GM18861 (cell line): ENCODE measurements at regions not wholly inside any gene's neighbourhood (a gene's known extent, or its start where the extent isn't known, plus 50 kb on each side); places are given as distances from the start of the nearest gene placed in this dataset.

Experiments
- ATAC-seq: cut with Tn5 transposase; IDR thresholded peaks from one replicate; pipeline ENCODE4 v1.9.1; 2021; ENCODE audit not compliant: unreplicated experiment

DNA sequence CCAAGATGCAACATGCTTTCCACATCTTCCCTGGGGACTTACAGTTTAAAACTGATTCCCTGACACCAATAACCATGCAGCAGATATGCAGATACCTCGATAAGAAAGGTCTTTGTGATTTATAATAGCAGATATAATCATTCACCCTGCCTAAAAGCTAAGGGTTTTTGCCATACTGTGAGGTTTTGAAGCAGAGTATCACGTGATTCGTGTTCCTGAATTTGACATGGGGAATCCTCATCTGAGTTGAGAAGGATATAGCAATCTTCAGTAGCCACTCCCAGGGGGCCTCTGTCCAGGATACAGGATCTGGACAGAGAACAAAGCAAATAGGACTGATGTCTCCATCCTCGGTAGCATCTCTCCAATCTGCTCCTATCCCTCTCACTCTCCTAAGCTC is 79.1 kb upstream of the SDK2 start:
- ATAC-seq: no peak

DNA sequence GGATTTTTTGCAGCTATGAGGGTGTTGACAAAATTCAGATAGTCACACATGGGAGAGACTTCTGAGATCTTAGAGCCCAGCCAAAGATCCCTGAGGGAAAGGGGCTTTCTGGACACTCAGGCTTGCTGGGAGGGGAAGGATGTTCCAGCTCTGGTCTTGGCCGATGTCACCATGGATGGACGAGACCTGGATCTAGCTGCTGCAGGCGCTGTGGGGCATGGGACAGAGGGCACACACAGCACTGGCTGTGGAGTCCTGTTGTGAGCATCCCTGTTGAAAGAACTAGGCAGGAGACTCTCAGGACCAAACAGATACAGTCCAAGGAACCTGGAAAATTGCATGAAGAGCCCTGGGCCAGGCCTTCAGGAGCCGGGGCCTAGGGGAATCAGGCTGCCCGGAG is 80.1 kb upstream of the SDK2 start:
- ATAC-seq: no peak

GRCh38 chr17:73724990-73725389 is 80.7 kb upstream of the SDK2 start:
- no peak for ATAC-seq

- no peak for ATAC-seq
Observed at GRCh38 chr17:73725794-73726515, 81.7 kb upstream of the SDK2 start.

- no peak for ATAC-seq
Observed at GRCh38 chr17:73727941-73728340, 83.7 kb upstream of the SDK2 start.

GRCh38 chr17:73729101-73729500 is 84.9 kb upstream of the SDK2 start:
- ATAC-seq: no peak

- ATAC-seq: no peak
Observed at GRCh38 chr17:73731733-73732132, 87.5 kb upstream of the SDK2 start.

DNA sequence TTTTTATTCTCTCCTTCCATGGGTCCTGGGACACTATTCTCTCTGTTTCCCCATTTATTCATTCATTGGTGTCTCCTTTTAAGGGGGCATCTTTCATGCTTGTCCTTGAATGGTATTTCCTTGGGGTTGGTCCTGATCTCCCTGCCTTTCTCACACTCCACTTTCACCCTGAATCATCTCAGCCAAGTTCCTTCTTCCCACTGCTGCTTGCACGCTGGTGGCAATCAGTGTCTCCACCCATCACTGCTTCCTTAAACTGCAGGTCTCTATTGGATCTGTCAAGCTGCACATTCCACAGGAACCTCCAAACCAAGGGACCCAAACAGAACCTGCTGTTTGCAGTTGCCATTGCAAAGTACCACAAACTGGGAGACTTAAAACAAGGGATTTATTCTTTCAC is 89.3 kb upstream of the SDK2 start:
- no peak for ATAC-seq

- no peak for ATAC-seq
Observed at GRCh38 chr17:73735245-73735644, 91.0 kb upstream of the SDK2 start.

DNA sequence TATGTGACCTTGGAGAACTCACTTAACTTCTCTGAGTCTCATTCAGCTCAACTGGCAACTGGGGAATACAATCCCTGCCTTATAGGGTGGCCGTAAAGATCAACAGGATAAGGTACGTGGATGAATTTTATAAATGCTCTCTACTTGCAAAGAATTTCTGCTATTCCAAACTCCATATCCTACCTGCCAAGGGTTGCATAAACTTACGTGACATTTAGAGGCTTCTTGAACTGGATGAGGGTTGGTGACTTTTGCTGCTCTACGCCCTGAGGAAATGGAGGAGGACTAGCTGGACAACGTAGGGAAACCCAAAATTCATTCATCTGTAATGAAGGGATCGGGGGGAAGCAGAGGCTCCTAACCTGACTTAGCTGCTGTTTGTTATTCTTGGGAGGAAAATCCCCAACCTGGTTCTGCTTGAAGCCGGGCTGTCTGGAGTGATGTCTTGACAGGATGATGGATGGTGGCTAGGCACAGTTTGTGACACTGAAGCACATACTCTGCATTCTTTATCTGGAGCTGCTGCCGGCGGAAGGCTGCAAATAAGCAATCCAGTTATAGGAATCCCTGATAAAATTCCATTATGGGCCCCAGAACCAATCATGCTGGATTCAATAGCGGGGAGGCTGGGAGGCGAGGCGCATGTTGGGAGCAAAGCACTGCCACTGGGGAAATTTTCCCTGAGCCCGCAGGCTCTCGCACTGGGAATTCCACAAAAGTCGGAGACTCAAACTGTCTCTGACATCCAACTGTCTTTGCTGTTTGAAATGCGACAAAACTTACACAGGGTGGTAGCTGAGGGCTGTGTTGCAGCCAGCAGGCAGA is 94.7 kb upstream of the SDK2 start:
- ATAC-seq: no peak

- ATAC-seq: no peak
Observed at GRCh38 chr17:73740370-73740769, 96.1 kb upstream of the SDK2 start.

- ATAC-seq: no peak
Observed at GRCh38 chr17:73742948-73743381, 98.7 kb upstream of the SDK2 start.

GRCh38 chr17:73743518-73744201 is 99.4 kb upstream of the SDK2 start:
- ATAC-seq: no peak

- ATAC-seq: no peak
Observed at GRCh38 chr17:73744411-73744810, 100.2 kb upstream of the SDK2 start.

GRCh38 chr17:73746314-73747073 is 102.2 kb upstream of the SDK2 start:
- no peak for ATAC-seq

DNA sequence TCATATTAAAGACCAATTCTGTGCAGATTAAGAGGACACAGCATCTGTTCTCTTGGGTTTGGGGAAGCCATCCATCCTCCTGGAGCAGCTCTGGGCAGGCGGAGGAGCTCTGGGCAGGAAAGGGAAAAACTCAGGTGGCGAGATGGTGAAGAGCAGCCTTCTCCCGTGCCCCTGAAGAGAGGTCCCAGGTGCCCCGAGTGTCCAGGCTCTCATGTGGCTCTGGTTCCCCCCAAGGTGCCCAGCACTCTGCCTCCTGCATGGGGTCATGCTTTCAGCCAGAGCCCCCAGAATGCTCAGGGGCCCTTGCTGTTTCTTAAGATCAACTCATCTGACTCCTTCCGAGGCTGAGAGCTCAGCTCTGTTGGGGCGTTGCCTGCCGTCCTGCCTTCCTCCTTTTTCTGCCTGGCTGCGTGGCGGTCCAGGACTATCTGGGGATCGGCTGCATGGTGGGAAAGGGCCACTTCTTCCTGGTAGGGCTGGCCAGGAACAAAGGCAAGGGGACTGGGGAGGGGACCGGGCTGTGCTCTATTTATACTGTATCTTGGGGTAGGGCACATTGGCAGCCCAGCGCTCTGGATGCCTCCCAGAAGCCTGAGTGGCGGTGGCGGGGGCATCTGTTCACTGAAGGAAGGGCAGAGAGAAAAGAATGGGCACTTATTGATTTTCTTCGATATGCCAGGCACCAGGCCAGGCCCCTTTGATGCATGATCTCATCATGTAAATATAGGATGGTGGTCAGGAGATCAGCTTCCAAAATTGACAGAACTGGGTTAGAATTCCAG is 103.2 kb upstream of the SDK2 start:
- no peak for ATAC-seq

DNA sequence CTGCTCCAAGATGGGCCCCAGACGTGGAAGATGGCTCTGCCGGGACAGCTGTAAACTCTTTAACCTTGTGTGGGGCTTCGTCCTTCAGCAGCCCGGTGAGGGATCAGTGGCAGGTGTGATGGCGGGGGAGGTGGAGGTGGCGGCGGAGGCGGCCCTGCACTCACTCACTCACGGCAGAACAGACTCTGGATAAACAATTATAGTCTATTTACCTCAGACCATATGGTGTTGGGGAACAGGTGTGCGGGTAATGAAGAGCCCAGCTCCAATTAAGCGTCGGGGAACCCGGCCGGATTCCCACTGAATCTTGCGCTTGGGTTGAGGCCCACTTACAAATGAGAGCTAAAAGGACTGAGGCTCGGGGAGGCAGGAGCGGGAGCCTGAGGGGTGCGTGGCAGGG is 104.3 kb upstream of the SDK2 start:
- no peak for ATAC-seq

GRCh38 chr17:73749337-73749823 is 105.1 kb upstream of the SDK2 start:
- no peak for ATAC-seq

GRCh38 chr17:73749928-73750605 is 105.8 kb upstream of the SDK2 start:
- ATAC-seq: no peak

GRCh38 chr17:73750975-73751374 is 106.7 kb upstream of the SDK2 start:
- ATAC-seq: no peak
